GM19328 (cell line): ENCODE measurements at regions not wholly inside any gene's neighbourhood (a gene's known extent, or its start where the extent isn't known, plus 50 kb on each side); places are given as distances from the start of the nearest gene placed in this dataset.
"Not testable (repeated sequence)": the region's sequence is repeated elsewhere in the genome, so short reads cannot be mapped to it uniquely, and the experiment has no call there.

Source experiments
- ATAC-seq: cut with Tn5 transposase; IDR thresholded peaks from one replicate; pipeline ENCODE4 v1.9.1; 2021; ENCODE audit warnings: mild to moderate bottlenecking, moderate library complexity; ENCODE audit not compliant: unreplicated experiment

- ATAC-seq, result no peak
Observed at GRCh38 chr6:84635081-84635761, 129.2 kb downstream of the TBX18 start.

GRCh38 chr6:84633771-84634170 is 130.6 kb downstream of the TBX18 start:
- no peak for ATAC-seq

GRCh38 chr6:84626527-84626926 is 137.9 kb downstream of the TBX18 start:
- not testable (repeated sequence) for ATAC-seq

GRCh38 chr6:84625506-84625905 is 138.9 kb downstream of the TBX18 start:
- no peak for ATAC-seq

GRCh38 chr6:84623956-84624680 is 140.3 kb downstream of the TBX18 start:
- ATAC-seq, result no peak

- ATAC-seq, result no peak
Observed at GRCh38 chr6:84618836-84619235, 145.6 kb downstream of the TBX18 start.

- ATAC-seq, result no peak
Observed at GRCh38 chr6:84618046-84618752, 146.2 kb downstream of the TBX18 start.

GRCh38 chr6:84615987-84616386 is 148.4 kb downstream of the TBX18 start:
- ATAC-seq, result no peak

- ATAC-seq, result no peak
Observed at GRCh38 chr6:84615113-84615850, 149.1 kb downstream of the TBX18 start.

GRCh38 chr6:84606860-84607259 is 157.5 kb downstream of the TBX18 start:
- ATAC-seq, result no peak

GRCh38 chr6:84605298-84605697 is 159.1 kb downstream of the TBX18 start:
- no peak for ATAC-seq

- no peak for ATAC-seq
Observed at GRCh38 chr6:84601366-84601765, 163.0 kb downstream of the TBX18 start.

GRCh38 chr6:84599991-84600390 is 164.4 kb downstream of the TBX18 start:
- no peak for ATAC-seq

- no peak for ATAC-seq
Observed at GRCh38 chr6:84597238-84597875, 167.0 kb downstream of the TBX18 start.

- ATAC-seq, result no peak
Observed at GRCh38 chr6:84596488-84596887, 167.9 kb downstream of the TBX18 start.

GRCh38 chr6:84588697-84589080 is 175.7 kb downstream of the TBX18 start:
- ATAC-seq, result no peak

- ATAC-seq, result not testable (repeated sequence)
Observed at GRCh38 chr6:84587994-84588696, 176.3 kb downstream of the TBX18 start.

- ATAC-seq, result not testable (repeated sequence)
Observed at GRCh38 chr6:84587202-84587940, 177.0 kb downstream of the TBX18 start.

- no peak for ATAC-seq
Observed at GRCh38 chr6:84583784-84584183, 180.6 kb downstream of the TBX18 start.
